ENCODE measurements at regions not wholly inside any gene's neighbourhood (a gene's known extent, or its start where the extent isn't known, plus 50 kb on each side); places are given as distances from the start of the nearest gene placed in this dataset.

DNA sequence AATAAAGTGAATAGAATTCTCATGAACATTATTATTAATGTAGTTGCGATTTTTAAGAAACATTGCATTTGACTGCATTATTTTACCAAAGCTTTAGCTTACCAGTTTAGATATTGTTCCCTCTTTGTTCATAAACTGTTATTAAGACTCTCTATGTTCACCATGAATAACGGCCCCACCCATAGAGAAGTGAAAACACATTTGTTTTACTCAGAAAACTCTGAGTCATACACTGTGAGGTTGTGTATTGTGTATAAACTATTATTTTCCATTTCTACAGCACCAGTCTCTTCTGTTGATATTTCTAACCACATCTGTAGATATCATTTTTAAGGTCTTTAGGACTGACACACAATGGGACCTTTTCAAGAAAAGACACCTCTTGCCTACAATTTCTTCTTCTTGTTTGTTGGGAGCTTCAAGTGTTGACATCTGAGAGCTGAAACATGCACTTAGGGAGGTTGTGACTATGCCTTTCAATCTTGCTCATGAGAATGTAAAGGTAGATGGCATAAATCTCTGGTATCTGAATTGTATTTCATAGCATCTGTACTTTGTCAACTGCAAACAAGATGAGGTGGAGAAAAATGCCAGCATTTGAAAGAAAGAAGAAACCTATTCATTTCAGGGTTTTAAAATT lies 252.9 kb upstream of the CDH8 start:
- TF ChIP-seq, protein P1, sequence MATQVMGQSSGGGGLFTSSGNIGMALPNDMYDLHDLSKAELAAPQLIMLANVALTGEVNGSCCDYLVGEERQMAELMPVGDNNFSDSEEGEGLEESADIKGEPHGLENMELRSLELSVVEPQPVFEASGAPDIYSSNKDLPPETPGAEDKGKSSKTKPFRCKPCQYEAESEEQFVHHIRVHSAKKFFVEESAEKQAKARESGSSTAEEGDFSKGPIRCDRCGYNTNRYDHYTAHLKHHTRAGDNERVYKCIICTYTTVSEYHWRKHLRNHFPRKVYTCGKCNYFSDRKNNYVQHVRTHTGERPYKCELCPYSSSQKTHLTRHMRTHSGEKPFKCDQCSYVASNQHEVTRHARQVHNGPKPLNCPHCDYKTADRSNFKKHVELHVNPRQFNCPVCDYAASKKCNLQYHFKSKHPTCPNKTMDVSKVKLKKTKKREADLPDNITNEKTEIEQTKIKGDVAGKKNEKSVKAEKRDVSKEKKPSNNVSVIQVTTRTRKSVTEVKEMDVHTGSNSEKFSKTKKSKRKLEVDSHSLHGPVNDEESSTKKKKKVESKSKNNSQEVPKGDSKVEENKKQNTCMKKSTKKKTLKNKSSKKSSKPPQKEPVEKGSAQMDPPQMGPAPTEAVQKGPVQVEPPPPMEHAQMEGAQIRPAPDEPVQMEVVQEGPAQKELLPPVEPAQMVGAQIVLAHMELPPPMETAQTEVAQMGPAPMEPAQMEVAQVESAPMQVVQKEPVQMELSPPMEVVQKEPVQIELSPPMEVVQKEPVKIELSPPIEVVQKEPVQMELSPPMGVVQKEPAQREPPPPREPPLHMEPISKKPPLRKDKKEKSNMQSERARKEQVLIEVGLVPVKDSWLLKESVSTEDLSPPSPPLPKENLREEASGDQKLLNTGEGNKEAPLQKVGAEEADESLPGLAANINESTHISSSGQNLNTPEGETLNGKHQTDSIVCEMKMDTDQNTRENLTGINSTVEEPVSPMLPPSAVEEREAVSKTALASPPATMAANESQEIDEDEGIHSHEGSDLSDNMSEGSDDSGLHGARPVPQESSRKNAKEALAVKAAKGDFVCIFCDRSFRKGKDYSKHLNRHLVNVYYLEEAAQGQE (IDR thresholded peaks at IDR 0.05; ENCODE audit: insufficient replicate concordance, low read depth) = no peak
- no peak for TF ChIP-seq GABPA (IDR thresholded peaks at IDR 0.05; ENCODE audit: low read depth)
- TF ChIP-seq POLR2AphosphoS5 (IDR thresholded peaks at IDR 0.05; ENCODE audit: low read depth) = no peak
- no peak for TF ChIP-seq CTCF (IDR thresholded peaks at IDR 0.05; ENCODE audit: insufficient read depth, low read length)
- TF ChIP-seq SPI1 (IDR thresholded peaks at IDR 0.05; ENCODE audit: borderline replicate concordance, low read depth) = no peak
- H3K27me3 ChIP-seq (ENCODE audit: insufficient read depth, poor library complexity, severe bottlenecking) = no peaks in the 10 kb centered on the region
- no peak for DNase-seq (ENCODE audit: low read depth in 1 of 2, low spot score in 1 of 2)
- no peak overlapping the region for H3K4me3 ChIP-seq (replicated peaks; ENCODE audit: insufficient read depth, low read length)
- H3K27ac ChIP-seq (replicated peaks) = no peak overlapping the region

DNA sequence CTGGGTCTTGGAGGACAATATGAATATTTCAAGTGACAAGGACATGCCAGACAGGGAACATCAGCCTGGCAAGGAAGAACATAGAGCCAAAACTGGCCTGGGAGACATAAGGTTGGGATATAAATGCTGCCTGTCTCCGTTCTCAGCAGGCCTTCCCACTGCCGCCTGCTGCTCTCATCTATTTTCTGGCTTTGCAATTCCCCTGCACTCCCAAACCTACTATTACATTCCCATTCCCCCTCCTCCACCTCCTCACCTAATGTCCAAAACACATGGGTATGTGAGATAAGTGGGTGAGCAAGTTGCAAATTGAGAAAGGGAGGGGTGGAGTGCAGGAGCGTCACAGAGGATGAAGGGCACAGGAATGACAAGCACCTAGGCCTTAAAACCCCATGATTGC lies 244.3 kb upstream of the CDH8 start:
- Histone ChIP-seq H3K27me3 (ENCODE audit: insufficient read depth, poor library complexity, severe bottlenecking) (no peaks in the 10 kb centered on the region), H3K27ac (replicated peaks) (no peak overlapping the region), H3K4me3 (replicated peaks; ENCODE audit: insufficient read depth, low read length) (no peak overlapping the region)
- DNase-seq (ENCODE audit: low read depth in 1 of 2, low spot score in 1 of 2) = no peak
- TF ChIP-seq POLR2AphosphoS5 (IDR thresholded peaks at IDR 0.05; ENCODE audit: low read depth) = no peak
- no peak for TF ChIP-seq CTCF (IDR thresholded peaks at IDR 0.05; ENCODE audit: insufficient read depth, low read length)
- no peak for TF ChIP-seq GABPA (IDR thresholded peaks at IDR 0.05; ENCODE audit: low read depth)
- no peak for TF ChIP-seq SPI1 (IDR thresholded peaks at IDR 0.05; ENCODE audit: borderline replicate concordance, low read depth)
- TF ChIP-seq, protein P1 (IDR thresholded peaks at IDR 0.05; ENCODE audit: insufficient replicate concordance, low read depth) = no peak

DNA sequence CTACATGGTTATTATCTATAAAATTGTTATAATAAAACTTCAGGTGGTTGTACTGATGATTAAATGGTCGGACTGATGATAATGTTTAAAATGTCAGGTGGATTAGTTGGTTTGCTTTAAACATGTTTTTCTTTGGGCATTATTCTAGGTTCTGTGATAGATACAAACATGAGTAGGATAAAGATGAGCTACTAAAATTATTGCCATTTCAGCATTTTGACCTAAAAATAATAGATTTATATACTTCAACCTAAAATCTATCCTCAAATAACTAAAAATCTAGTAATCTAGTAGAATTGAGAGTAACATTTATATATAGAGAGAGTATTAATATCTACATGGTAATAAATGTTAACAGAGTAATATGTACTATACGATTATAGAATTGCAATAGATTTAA lies 241.7 kb upstream of the CDH8 start:
- H3K27me3 ChIP-seq (ENCODE audit: insufficient read depth, poor library complexity, severe bottlenecking) = no peaks in the 10 kb centered on the region
- TF ChIP-seq CTCF (IDR thresholded peaks at IDR 0.05; ENCODE audit: insufficient read depth, low read length) (no peak), SPI1 (IDR thresholded peaks at IDR 0.05; ENCODE audit: borderline replicate concordance, low read depth) (no peak)
- no peak overlapping the region for H3K27ac ChIP-seq (replicated peaks)
- no peak overlapping the region for H3K4me3 ChIP-seq (replicated peaks; ENCODE audit: insufficient read depth, low read length)
- no peak for DNase-seq (ENCODE audit: low read depth in 1 of 2, low spot score in 1 of 2)

GRCh38 chr16:62276637-62277036 lies 240.4 kb upstream of the CDH8 start:
- H3K27me3 ChIP-seq (ENCODE audit: insufficient read depth, poor library complexity, severe bottlenecking) = no peaks in the 10 kb centered on the region
- no peak overlapping the region for H3K4me3 ChIP-seq (replicated peaks; ENCODE audit: insufficient read depth, low read length)
- no peak overlapping the region for H3K27ac ChIP-seq (replicated peaks)
- no peak for TF ChIP-seq POLR2AphosphoS5 (IDR thresholded peaks at IDR 0.05; ENCODE audit: low read depth)
- no peak for TF ChIP-seq CTCF (IDR thresholded peaks at IDR 0.05; ENCODE audit: insufficient read depth, low read length)
- TF ChIP-seq SPI1 (IDR thresholded peaks at IDR 0.05; ENCODE audit: borderline replicate concordance, low read depth) = no peak
- TF ChIP-seq GABPA (IDR thresholded peaks at IDR 0.05; ENCODE audit: low read depth) = no peak
- TF ChIP-seq, protein P1 (IDR thresholded peaks at IDR 0.05; ENCODE audit: insufficient replicate concordance, low read depth) = no peak
- DNase-seq (ENCODE audit: low read depth in 1 of 2, low spot score in 1 of 2) = no peak

Measured in HL-60 (cell line).